ENCODE measurements at regions not wholly inside any gene's neighbourhood (a gene's known extent, or its start where the extent isn't known, plus 50 kb on each side); places are given as distances from the start of the nearest gene placed in this dataset.

- Histone ChIP-seq H3K27ac (no peak overlapping the region), H3K27me3 (no peaks in the 10 kb centered on the region), H3K36me3 (no peaks in the 10 kb centered on the region), H3K4me3 (no peak overlapping the region), H3K4me1 (no peaks in the 10 kb centered on the region), H3K9me3 (no peaks in the 10 kb centered on the region)
- intact Hi-C loops (cut with DNase I; ENCODE audit: low total_unique reads) = no loop called here
- TF ChIP-seq POLR2AphosphoS5 (IDR thresholded peaks at IDR 0.05) = no peak
- no peak for TF ChIP-seq POLR2A (IDR thresholded peaks at IDR 0.05)
- no peak for TF ChIP-seq EP300 (IDR thresholded peaks at IDR 0.05)
- no peak for TF ChIP-seq CTCF (IDR thresholded peaks at IDR 0.05)
- no peak for DNase-seq
Measured at GRCh38 chr6:145017051-145017450, 718.3 kb downstream of the EPM2A start.

- TF ChIP-seq POLR2AphosphoS5 (IDR thresholded peaks at IDR 0.05) = no peak
- TF ChIP-seq POLR2A (IDR thresholded peaks at IDR 0.05) = no peak
- TF ChIP-seq EP300 (IDR thresholded peaks at IDR 0.05) = no peak
- no peak for TF ChIP-seq CTCF (IDR thresholded peaks at IDR 0.05)
- Histone ChIP-seq H3K27ac (no peak overlapping the region), H3K36me3 (no peaks in the 10 kb centered on the region), H3K27me3 (no peaks in the 10 kb centered on the region), H3K4me3 (no peak overlapping the region), H3K4me1 (no peaks in the 10 kb centered on the region), H3K9me3 (no peaks in the 10 kb centered on the region)
- no peak for DNase-seq
- WGBS, 5 donors = 43 to 92% (median 69%) methylated on average over 4 of the region's 4 CpGs
- intact Hi-C loops (cut with DNase I; ENCODE audit: low total_unique reads) = no loop called here
Measured at GRCh38 chr6:145017516-145017915, 717.8 kb downstream of the EPM2A start.

- WGBS, 5 donors = 75 to 87% (median 82%) methylated on average over 3 of the region's 3 CpGs
- intact Hi-C loops (cut with DNase I; ENCODE audit: low total_unique reads) = no loop called here
- H3K4me3 ChIP-seq = no peak overlapping the region
- H3K27me3 ChIP-seq = no peaks in the 10 kb centered on the region
- no peak overlapping the region for H3K27ac ChIP-seq
- DNase-seq = no peak
- H3K9me3 ChIP-seq = no peaks in the 10 kb centered on the region
- H3K36me3 ChIP-seq = no peaks in the 10 kb centered on the region
- H3K4me1 ChIP-seq = no peaks in the 10 kb centered on the region
- TF ChIP-seq POLR2AphosphoS5 (IDR thresholded peaks at IDR 0.05) = no peak
- TF ChIP-seq POLR2A (IDR thresholded peaks at IDR 0.05) = no peak
- TF ChIP-seq EP300 (IDR thresholded peaks at IDR 0.05) = no peak
- no peak for TF ChIP-seq CTCF (IDR thresholded peaks at IDR 0.05)
Measured at GRCh38 chr6:145018027-145018426, 717.3 kb downstream of the EPM2A start.

GRCh38 chr6:145020114-145020513, 715.2 kb downstream of the EPM2A start:
- no peak overlapping the region for H3K4me3 ChIP-seq
- intact Hi-C loops (cut with DNase I; ENCODE audit: low total_unique reads) = no loop called here
- no peaks in the 10 kb centered on the region for H3K27me3 ChIP-seq
- no peaks in the 10 kb centered on the region for H3K4me1 ChIP-seq
- TF ChIP-seq POLR2A (IDR thresholded peaks at IDR 0.05) (no peak), EP300 (IDR thresholded peaks at IDR 0.05) (no peak), CTCF (IDR thresholded peaks at IDR 0.05) (no peak), POLR2AphosphoS5 (IDR thresholded peaks at IDR 0.05) (no peak)
- H3K36me3 ChIP-seq = no peaks in the 10 kb centered on the region
- H3K9me3 ChIP-seq = no peaks in the 10 kb centered on the region
- DNase-seq = no peak
- WGBS, 5 donors = 89 to 99% (median 98%) methylated on average over 2 of the region's 2 CpGs
- H3K27ac ChIP-seq = no peak overlapping the region
